ENCODE measurements at regions not wholly inside any gene's neighbourhood (a gene's known extent, or its start where the extent isn't known, plus 50 kb on each side); places are given as distances from the start of the nearest gene placed in this dataset.

- H3K36me3 ChIP-seq (ENCODE audit: insufficient read depth, low read length) = no peaks in the 10 kb centered on the region
- H3K27me3 ChIP-seq (ENCODE audit: control insufficient read depth in 1 of 2, insufficient read depth in 2 of 2, low read length in 2 of 2) = no peaks in the 10 kb centered on the region
- no peak overlapping the region for H3K9ac ChIP-seq (ENCODE audit: low read length)
- H3K9me3 ChIP-seq (ENCODE audit: low read length) = no peaks in the 10 kb centered on the region
- H3K27ac ChIP-seq (ENCODE audit: low read depth, low read length) = no peak overlapping the region
- H3K4me1 ChIP-seq (ENCODE audit: insufficient read depth, low read length) = peaks cover 4% of the 10 kb centered on the region
- no peak overlapping the region for H3K4me3 ChIP-seq (ENCODE audit: low read depth in 1 of 2, low read length in 2 of 2)
These were observed 111.6 kb upstream of the PTPN13 start for GRCh38 chr4:86482306-86483172.

DNA sequence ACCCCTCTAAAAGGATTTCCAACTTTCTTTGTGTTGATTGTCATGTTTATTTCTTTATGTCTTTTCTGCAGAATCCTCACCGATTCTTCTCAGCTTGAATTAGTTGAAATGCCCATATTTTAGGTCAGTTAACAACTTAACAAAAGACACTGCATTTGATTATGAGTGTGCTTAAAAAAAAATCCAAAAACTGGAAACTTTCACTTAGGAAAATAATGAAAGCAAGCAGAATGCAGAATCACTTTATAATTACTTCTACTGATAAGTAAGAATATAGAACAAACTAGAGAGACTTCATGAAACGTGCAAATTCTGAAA, 111.0 kb upstream of the PTPN13 start:
- no peak overlapping the region for H3K4me3 ChIP-seq (ENCODE audit: low read depth in 1 of 2, low read length in 2 of 2)
- H3K36me3 ChIP-seq (ENCODE audit: insufficient read depth, low read length) = no peaks in the 10 kb centered on the region
- H3K9me3 ChIP-seq (ENCODE audit: low read length) = no peaks in the 10 kb centered on the region
- H3K27ac ChIP-seq (ENCODE audit: low read depth, low read length) = no peak overlapping the region
- H3K4me1 ChIP-seq (ENCODE audit: insufficient read depth, low read length) = peaks cover 4% of the 10 kb centered on the region
- H3K9ac ChIP-seq (ENCODE audit: low read length) = no peak overlapping the region
- no peaks in the 10 kb centered on the region for H3K27me3 ChIP-seq (ENCODE audit: control insufficient read depth in 1 of 2, insufficient read depth in 2 of 2, low read length in 2 of 2)

- Histone ChIP-seq H3K27ac (ENCODE audit: low read depth, low read length) (no peak overlapping the region), H3K4me1 (ENCODE audit: insufficient read depth, low read length) (peaks cover 4% of the 10 kb centered on the region), H3K27me3 (ENCODE audit: control insufficient read depth in 1 of 2, insufficient read depth in 2 of 2, low read length in 2 of 2) (no peaks in the 10 kb centered on the region), H3K9ac (ENCODE audit: low read length) (no peak overlapping the region), H3K4me3 (ENCODE audit: low read depth in 1 of 2, low read length in 2 of 2) (no peak overlapping the region), H3K9me3 (ENCODE audit: low read length) (no peaks in the 10 kb centered on the region), H3K36me3 (ENCODE audit: insufficient read depth, low read length) (no peaks in the 10 kb centered on the region)
These were observed 110.3 kb upstream of the PTPN13 start for GRCh38 chr4:86483773-86484172.

- Histone ChIP-seq H3K27ac (ENCODE audit: low read depth, low read length) (no peak overlapping the region), H3K9me3 (ENCODE audit: low read length) (no peaks in the 10 kb centered on the region), H3K4me1 (ENCODE audit: insufficient read depth, low read length) (peaks cover 4% of the 10 kb centered on the region), H3K36me3 (ENCODE audit: insufficient read depth, low read length) (no peaks in the 10 kb centered on the region), H3K4me3 (ENCODE audit: low read depth in 1 of 2, low read length in 2 of 2) (no peak overlapping the region), H3K27me3 (ENCODE audit: control insufficient read depth in 1 of 2, insufficient read depth in 2 of 2, low read length in 2 of 2) (no peaks in the 10 kb centered on the region), H3K9ac (ENCODE audit: low read length) (no peak overlapping the region)
These were observed 109.9 kb upstream of the PTPN13 start for GRCh38 chr4:86484241-86484640.

DNA sequence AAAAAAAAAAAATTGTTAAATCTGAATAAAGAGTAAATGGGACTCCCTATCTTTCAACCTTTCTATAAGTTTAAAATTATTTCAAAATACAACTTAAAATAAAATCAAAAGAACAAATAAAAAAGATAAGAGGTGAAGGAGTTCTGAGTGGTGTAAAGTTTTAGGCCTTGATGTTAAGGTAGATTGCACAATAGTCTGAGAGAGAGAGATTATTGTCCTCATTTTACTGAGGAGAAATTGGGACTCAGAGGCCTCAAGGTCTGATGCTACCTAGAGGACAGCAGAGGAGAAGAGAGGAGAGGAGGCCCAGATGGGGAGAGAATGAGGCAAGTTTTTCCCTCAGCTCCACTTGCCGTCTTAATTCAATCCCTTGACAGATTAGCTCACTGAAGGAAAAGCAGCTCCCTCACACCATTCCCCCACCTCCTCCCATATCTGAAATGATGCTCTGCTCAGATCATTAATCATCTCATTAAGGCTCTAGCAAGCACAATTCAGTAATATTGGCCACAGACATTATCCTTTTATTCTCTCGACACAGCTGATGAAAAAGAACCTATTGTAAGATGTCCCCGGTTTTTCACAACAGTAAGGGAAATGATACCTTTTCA, 106.3 kb upstream of the PTPN13 start:
- no peaks in the 10 kb centered on the region for H3K27me3 ChIP-seq (ENCODE audit: control insufficient read depth in 1 of 2, insufficient read depth in 2 of 2, low read length in 2 of 2)
- H3K27ac ChIP-seq (ENCODE audit: low read depth, low read length) = no peak overlapping the region
- no peaks in the 10 kb centered on the region for H3K36me3 ChIP-seq (ENCODE audit: insufficient read depth, low read length)
- no peaks in the 10 kb centered on the region for H3K9me3 ChIP-seq (ENCODE audit: low read length)
- H3K9ac ChIP-seq (ENCODE audit: low read length) = no peak overlapping the region
- peaks cover 4% of the 10 kb centered on the region for H3K4me1 ChIP-seq (ENCODE audit: insufficient read depth, low read length)
- no peak overlapping the region for H3K4me3 ChIP-seq (ENCODE audit: low read depth in 1 of 2, low read length in 2 of 2)

DNA sequence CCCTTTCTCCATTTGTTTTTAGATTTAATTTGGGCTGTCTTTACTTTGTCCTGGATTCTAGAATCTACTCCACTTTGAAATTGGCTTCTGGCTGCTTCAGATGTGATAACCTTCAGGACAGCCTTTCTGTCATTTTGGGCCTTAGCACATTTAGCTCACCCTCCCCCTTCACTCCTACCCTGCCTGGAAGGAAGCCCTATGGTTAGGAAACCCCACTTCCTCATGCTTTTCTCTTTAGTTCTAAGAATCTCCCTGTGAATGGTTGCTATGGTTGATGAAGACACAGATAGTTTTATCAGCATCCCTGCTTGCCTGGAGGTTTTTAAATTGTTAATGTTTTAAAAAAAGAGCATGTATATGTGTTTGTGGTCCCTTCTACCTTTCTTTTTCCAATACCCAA, 100.7 kb upstream of the PTPN13 start:
- Histone ChIP-seq H3K9me3 (ENCODE audit: low read length) (no peaks in the 10 kb centered on the region), H3K36me3 (ENCODE audit: insufficient read depth, low read length) (no peaks in the 10 kb centered on the region), H3K9ac (ENCODE audit: low read length) (no peak overlapping the region), H3K4me1 (ENCODE audit: insufficient read depth, low read length) (no peaks in the 10 kb centered on the region), H3K4me3 (ENCODE audit: low read depth in 1 of 2, low read length in 2 of 2) (no peak overlapping the region), H3K27ac (ENCODE audit: low read depth, low read length) (no peak overlapping the region), H3K27me3 (ENCODE audit: control insufficient read depth in 1 of 2, insufficient read depth in 2 of 2, low read length in 2 of 2) (no peaks in the 10 kb centered on the region)

DNA sequence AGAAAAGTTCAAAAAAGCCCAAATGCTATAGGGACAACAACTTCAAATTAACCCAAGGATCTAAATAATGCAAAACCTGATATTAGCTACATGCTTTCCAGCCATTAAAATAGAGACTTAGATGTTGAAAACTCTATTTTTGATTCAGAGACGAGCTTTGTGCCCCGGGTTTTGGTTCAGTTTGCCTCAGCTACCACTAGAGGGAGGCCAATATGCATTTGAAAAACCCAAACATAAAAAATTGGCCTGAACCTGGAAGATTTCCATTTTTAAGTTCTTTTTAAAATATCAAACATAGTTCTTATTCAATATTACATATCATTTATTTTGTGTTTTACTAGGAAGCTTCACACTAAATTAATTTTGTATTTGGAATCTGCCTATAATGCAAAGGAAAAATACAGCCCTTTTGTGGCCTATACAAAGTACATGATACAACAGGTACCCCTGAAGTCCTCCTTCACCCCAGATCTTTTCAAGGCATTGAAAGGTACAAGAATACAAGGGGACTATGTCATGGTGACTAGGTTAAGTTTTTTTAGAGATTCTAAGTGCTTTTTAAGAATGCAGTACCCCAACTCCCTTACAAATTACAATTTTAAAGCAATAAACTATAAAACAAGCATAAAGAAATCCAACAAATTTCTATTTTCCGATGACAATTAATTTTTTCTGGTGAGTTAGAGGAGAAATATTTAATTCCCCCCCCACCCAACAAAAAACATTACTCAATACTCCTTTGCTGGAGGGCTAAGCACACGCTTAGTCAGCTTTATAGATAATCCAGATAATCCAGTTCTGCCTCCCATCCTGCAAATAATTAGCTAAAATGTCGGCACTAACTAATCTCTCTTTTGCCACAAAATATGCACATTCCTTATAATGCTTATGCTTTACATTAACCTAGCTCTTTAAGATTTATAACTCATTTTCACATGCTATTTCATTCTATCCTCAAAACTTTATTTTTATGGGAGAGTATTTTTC, 97.7 kb upstream of the PTPN13 start:
- no peak overlapping the region for H3K27ac ChIP-seq (ENCODE audit: low read depth, low read length)
- H3K9me3 ChIP-seq (ENCODE audit: low read length) = no peaks in the 10 kb centered on the region
- no peaks in the 10 kb centered on the region for H3K4me1 ChIP-seq (ENCODE audit: insufficient read depth, low read length)
- no peak overlapping the region for H3K4me3 ChIP-seq (ENCODE audit: low read depth in 1 of 2, low read length in 2 of 2)
- no peak overlapping the region for H3K9ac ChIP-seq (ENCODE audit: low read length)
- H3K36me3 ChIP-seq (ENCODE audit: insufficient read depth, low read length) = no peaks in the 10 kb centered on the region
- no peaks in the 10 kb centered on the region for H3K27me3 ChIP-seq (ENCODE audit: control insufficient read depth in 1 of 2, insufficient read depth in 2 of 2, low read length in 2 of 2)

GRCh38 chr4:86497131-86497530, 97.0 kb upstream of the PTPN13 start:
- H3K4me1 ChIP-seq (ENCODE audit: insufficient read depth, low read length) = no peaks in the 10 kb centered on the region
- H3K9me3 ChIP-seq (ENCODE audit: low read length) = no peaks in the 10 kb centered on the region
- H3K4me3 ChIP-seq (ENCODE audit: low read depth in 1 of 2, low read length in 2 of 2) = no peak overlapping the region
- H3K27me3 ChIP-seq (ENCODE audit: control insufficient read depth in 1 of 2, insufficient read depth in 2 of 2, low read length in 2 of 2) = no peaks in the 10 kb centered on the region
- no peaks in the 10 kb centered on the region for H3K36me3 ChIP-seq (ENCODE audit: insufficient read depth, low read length)
- no peak overlapping the region for H3K9ac ChIP-seq (ENCODE audit: low read length)
- no peak overlapping the region for H3K27ac ChIP-seq (ENCODE audit: low read depth, low read length)

GRCh38 chr4:86497980-86498862, 95.9 kb upstream of the PTPN13 start:
- H3K4me1 ChIP-seq (ENCODE audit: insufficient read depth, low read length) = no peaks in the 10 kb centered on the region
- no peak overlapping the region for H3K27ac ChIP-seq (ENCODE audit: low read depth, low read length)
- no peaks in the 10 kb centered on the region for H3K36me3 ChIP-seq (ENCODE audit: insufficient read depth, low read length)
- H3K9ac ChIP-seq (ENCODE audit: low read length) = no peak overlapping the region
- H3K9me3 ChIP-seq (ENCODE audit: low read length) = no peaks in the 10 kb centered on the region
- no peak overlapping the region for H3K4me3 ChIP-seq (ENCODE audit: low read depth in 1 of 2, low read length in 2 of 2)
- H3K27me3 ChIP-seq (ENCODE audit: control insufficient read depth in 1 of 2, insufficient read depth in 2 of 2, low read length in 2 of 2) = no peaks in the 10 kb centered on the region

GRCh38 chr4:86498863-86499166, 95.3 kb upstream of the PTPN13 start:
- H3K27ac ChIP-seq (ENCODE audit: low read depth, low read length) = no peak overlapping the region
- H3K36me3 ChIP-seq (ENCODE audit: insufficient read depth, low read length) = no peaks in the 10 kb centered on the region
- no peak overlapping the region for H3K9ac ChIP-seq (ENCODE audit: low read length)
- H3K27me3 ChIP-seq (ENCODE audit: control insufficient read depth in 1 of 2, insufficient read depth in 2 of 2, low read length in 2 of 2) = no peaks in the 10 kb centered on the region
- no peak overlapping the region for H3K4me3 ChIP-seq (ENCODE audit: low read depth in 1 of 2, low read length in 2 of 2)
- no peaks in the 10 kb centered on the region for H3K4me1 ChIP-seq (ENCODE audit: insufficient read depth, low read length)
- no peaks in the 10 kb centered on the region for H3K9me3 ChIP-seq (ENCODE audit: low read length)

GRCh38 chr4:86500527-86500926, 93.6 kb upstream of the PTPN13 start:
- H3K4me1 ChIP-seq (ENCODE audit: insufficient read depth, low read length) = no peaks in the 10 kb centered on the region
- no peaks in the 10 kb centered on the region for H3K36me3 ChIP-seq (ENCODE audit: insufficient read depth, low read length)
- no peak overlapping the region for H3K9ac ChIP-seq (ENCODE audit: low read length)
- no peaks in the 10 kb centered on the region for H3K9me3 ChIP-seq (ENCODE audit: low read length)
- no peaks in the 10 kb centered on the region for H3K27me3 ChIP-seq (ENCODE audit: control insufficient read depth in 1 of 2, insufficient read depth in 2 of 2, low read length in 2 of 2)
- no peak overlapping the region for H3K4me3 ChIP-seq (ENCODE audit: low read depth in 1 of 2, low read length in 2 of 2)
- H3K27ac ChIP-seq (ENCODE audit: low read depth, low read length) = no peak overlapping the region
